Right atrium auricular region (tissue), 2 donors: ENCODE measurements at regions not wholly inside any gene's neighbourhood (a gene's known extent, or its start where the extent isn't known, plus 50 kb on each side); places are given as distances from the start of the nearest gene placed in this dataset.
A peak's percentile ranks its signal among the peaks of the same experiment; 100 is the strongest.

Experiments used
- DNase-seq: peaks from one replicate; pipeline ENCODE4 v3.0.0-alpha.2; 2019; ENCODE audit warnings: low spot score
- H3K27ac ChIP-seq, 2 donors: fragments of 200-600 bp; sonication (generic); 1 replicate in 1 of 2; 2 replicates in 1 of 2; pipeline ENCODE4 v1.5.1; 2016 to 2019
- H3K27me3 ChIP-seq, 2 donors: fragments of 200-600 bp; sonication (generic); one replicate each; pipeline versions ENCODE4 v1.5.1 to v1.6.0; 2017 to 2019
- H3K36me3 ChIP-seq: fragments of 200-600 bp; sonication (generic); one replicate; pipeline ENCODE4 v1.5.1; 2016
- H3K4me1 ChIP-seq, 2 donors: fragments of 200-600 bp; sonication (generic); one replicate each; pipeline versions ENCODE4 v1.5.1 to v1.6.0; 2017 to 2019
- H3K4me3 ChIP-seq, 2 donors: fragments of 200-600 bp; sonication (generic); 1 replicate in 1 of 2; 2 replicates in 1 of 2; pipeline ENCODE4 v1.5.1; 2017 to 2019; ENCODE audit warnings: mild to moderate bottlenecking in 1 of 2, moderate library complexity in 1 of 2
- H3K9me3 ChIP-seq, 2 donors: fragments of 200-600 bp; sonication (generic); one replicate each; pipeline ENCODE4 v1.5.1; 2019
- TF ChIP-seq, protein P1 (sequence below), 2 donors: fragments of 200-600 bp; sonication (generic); IDR thresholded peaks; one replicate each; pipeline ENCODE4 v1.5.1; 2019; ENCODE audit warnings: antibody characterized with exemption in 2 of 2

DNA sequence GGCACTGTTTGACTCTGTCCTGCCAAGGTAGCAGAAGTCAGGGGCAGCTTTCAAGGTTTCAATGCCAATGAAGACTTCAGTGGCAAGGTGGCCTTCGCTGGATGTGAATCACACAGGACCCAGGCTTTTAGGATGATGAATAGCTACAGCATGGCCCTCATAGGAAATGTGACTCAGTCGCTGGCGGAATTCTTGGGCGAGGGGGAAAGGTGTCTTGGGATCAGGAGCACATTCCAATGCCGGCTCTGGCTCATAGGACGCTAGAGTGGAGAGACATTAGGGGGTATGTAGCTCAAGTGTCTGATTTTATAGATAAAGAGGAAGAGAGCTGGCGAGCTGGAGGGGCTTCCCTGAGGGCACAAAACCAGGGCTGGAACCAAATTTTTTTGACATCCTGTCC, 68.6 kb downstream of the SMIM21 start:
- no peak overlapping the region for H3K27ac ChIP-seq
- no peaks in the 10 kb centered on the region for H3K27me3 ChIP-seq
- no peaks in the 10 kb centered on the region for H3K9me3 ChIP-seq
- TF ChIP-seq, protein P1, sequence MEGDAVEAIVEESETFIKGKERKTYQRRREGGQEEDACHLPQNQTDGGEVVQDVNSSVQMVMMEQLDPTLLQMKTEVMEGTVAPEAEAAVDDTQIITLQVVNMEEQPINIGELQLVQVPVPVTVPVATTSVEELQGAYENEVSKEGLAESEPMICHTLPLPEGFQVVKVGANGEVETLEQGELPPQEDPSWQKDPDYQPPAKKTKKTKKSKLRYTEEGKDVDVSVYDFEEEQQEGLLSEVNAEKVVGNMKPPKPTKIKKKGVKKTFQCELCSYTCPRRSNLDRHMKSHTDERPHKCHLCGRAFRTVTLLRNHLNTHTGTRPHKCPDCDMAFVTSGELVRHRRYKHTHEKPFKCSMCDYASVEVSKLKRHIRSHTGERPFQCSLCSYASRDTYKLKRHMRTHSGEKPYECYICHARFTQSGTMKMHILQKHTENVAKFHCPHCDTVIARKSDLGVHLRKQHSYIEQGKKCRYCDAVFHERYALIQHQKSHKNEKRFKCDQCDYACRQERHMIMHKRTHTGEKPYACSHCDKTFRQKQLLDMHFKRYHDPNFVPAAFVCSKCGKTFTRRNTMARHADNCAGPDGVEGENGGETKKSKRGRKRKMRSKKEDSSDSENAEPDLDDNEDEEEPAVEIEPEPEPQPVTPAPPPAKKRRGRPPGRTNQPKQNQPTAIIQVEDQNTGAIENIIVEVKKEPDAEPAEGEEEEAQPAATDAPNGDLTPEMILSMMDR (IDR thresholded peaks at IDR 0.05), result no peak
- no peaks in the 10 kb centered on the region for H3K36me3 ChIP-seq
- DNase-seq, result no peak
- no peaks in the 10 kb centered on the region for H3K4me1 ChIP-seq
- H3K4me3 ChIP-seq, result no peak overlapping the region

- no peak for DNase-seq
- no peak overlapping the region for H3K27ac ChIP-seq
- peaks cover 0 to 11% of the 10 kb centered on the region in 2 donors for H3K9me3 ChIP-seq
- H3K27me3 ChIP-seq, result no peaks in the 10 kb centered on the region
- no peak overlapping the region for H3K4me3 ChIP-seq
- no peaks in the 10 kb centered on the region for H3K4me1 ChIP-seq
- no peaks in the 10 kb centered on the region for H3K36me3 ChIP-seq
- TF ChIP-seq, protein P1 (IDR thresholded peaks at IDR 0.05), result no peak
Measured at GRCh38 chr18:75353357-75353756, 74.1 kb downstream of the SMIM21 start.

- no peak overlapping the region for H3K4me3 ChIP-seq
- peaks cover 0 to 11% of the 10 kb centered on the region in 2 donors for H3K9me3 ChIP-seq
- TF ChIP-seq, protein P1 (IDR thresholded peaks at IDR 0.05), result no peak
- peak; percentile 30 for DNase-seq
- H3K27me3 ChIP-seq, result no peaks in the 10 kb centered on the region
- H3K36me3 ChIP-seq, result no peaks in the 10 kb centered on the region
- H3K4me1 ChIP-seq, result no peaks in the 10 kb centered on the region
- no peak overlapping the region for H3K27ac ChIP-seq
Measured at GRCh38 chr18:75351409-75351808, 76.1 kb downstream of the SMIM21 start.

DNA sequence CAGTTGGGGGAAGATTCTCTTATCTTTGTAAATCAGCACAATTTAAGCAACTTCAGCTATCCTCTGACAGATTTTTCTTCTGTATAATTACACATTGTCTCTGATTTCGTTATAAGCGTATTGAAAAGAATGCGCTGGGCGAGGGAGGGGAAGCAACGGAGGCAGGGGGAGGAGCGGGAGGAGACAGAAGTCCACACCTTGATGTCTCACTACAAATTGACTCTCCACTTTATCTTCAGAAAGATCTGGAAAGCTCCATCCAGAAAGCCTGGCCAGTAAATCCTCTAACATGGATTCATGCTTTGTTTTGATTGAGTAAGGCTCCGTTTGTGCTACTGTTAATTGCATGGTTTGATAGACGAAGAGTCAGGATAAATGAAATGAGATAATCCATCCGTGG, 76.6 kb downstream of the SMIM21 start:
- no peaks in the 10 kb centered on the region for H3K36me3 ChIP-seq
- no peak for DNase-seq
- no peaks in the 10 kb centered on the region for H3K27me3 ChIP-seq
- TF ChIP-seq, protein P1 (IDR thresholded peaks at IDR 0.05), result no peak
- no peaks in the 10 kb centered on the region for H3K4me1 ChIP-seq
- no peak overlapping the region for H3K27ac ChIP-seq
- peaks cover 0 to 11% of the 10 kb centered on the region in 2 donors for H3K9me3 ChIP-seq
- no peak overlapping the region for H3K4me3 ChIP-seq

DNA sequence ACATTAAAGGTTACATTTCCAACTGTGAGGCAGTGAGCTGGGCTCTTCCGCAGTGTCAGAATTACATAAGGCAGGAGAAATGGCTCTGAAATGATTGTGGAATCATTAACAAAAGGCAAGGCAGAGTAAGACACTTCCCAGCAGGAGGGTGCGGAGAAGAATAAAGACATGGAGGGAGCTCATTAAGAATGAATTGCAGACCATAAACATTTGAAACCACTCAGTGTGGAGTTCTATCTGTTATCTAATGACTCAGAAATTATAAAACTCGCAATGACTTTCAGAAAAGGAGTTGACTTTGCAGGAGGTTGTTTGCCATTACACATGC, 77.0 kb downstream of the SMIM21 start:
- Histone ChIP-seq H3K4me3 (no peak overlapping the region), H3K36me3 (no peaks in the 10 kb centered on the region), H3K9me3 (peaks cover 0 to 11% of the 10 kb centered on the region in 2 donors), H3K4me1 (no peaks in the 10 kb centered on the region), H3K27ac (no peak overlapping the region), H3K27me3 (no peaks in the 10 kb centered on the region)
- no peak for DNase-seq
- TF ChIP-seq, protein P1 (IDR thresholded peaks at IDR 0.05), result no peak

DNA sequence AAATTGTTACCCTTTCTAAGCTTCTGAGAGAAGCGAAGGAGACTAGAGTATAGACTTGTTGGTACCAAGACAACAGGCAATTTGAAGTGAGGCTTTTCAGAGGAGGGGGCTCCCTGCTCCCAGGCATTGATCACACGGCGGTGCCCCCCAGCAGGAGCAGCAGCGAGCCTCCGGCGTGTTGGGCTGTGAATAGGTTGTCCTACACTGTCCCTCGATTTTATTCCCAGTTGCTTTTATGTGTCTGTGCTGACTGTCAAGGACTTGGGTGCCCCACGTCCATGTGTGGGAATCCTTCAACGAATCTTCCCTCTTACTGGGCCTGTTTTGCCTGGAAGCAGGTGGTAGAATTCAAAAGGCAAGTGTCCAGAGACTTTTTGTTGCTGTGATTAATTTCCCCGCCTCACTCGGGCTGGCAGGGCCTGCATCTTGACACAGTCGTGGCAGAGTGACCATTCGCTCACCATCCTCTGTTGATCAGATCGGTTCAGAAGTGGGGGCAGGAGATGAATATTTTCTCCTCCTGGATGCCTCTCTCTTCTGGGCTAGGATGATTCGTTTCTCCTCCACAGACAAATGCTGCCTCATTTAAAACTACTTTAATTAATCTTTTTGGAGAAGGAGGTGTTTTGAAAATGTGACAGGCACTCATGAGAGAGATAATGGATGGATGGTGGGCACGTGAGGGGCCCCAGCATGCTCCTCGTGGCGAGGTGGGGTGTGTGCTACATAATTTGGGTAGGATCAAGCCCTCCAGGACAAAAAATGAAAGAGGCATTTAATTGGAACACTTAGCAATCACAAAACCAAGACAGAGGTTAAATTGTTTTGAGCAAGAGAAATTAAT, 77.6 kb downstream of the SMIM21 start:
- Histone ChIP-seq H3K9me3 (peaks cover 0 to 11% of the 10 kb centered on the region in 2 donors), H3K4me3 (no peak overlapping the region), H3K36me3 (no peaks in the 10 kb centered on the region), H3K27ac (no peak overlapping the region), H3K4me1 (no peaks in the 10 kb centered on the region), H3K27me3 (no peaks in the 10 kb centered on the region)
- TF ChIP-seq, protein P1 (IDR thresholded peaks at IDR 0.05), result no peak
- DNase-seq, result peak; percentile 16
